ENCODE measurements at regions not wholly inside any gene's neighbourhood (a gene's known extent, or its start where the extent isn't known, plus 50 kb on each side); places are given as distances from the start of the nearest gene placed in this dataset.
"Not testable (repeated sequence)": the region's sequence is repeated elsewhere in the genome, so short reads cannot be mapped to it uniquely, and the experiment has no call there.

GRCh38 chr15:69859866-69860265 lies 237.9 kb downstream of the TLE3 start:
- no peak for DNase-seq (ENCODE audit: low read depth, low spot score)

GRCh38 chr15:69860321-69860720 lies 237.4 kb downstream of the TLE3 start:
- DNase-seq (ENCODE audit: low read depth, low spot score) = no peak

DNA sequence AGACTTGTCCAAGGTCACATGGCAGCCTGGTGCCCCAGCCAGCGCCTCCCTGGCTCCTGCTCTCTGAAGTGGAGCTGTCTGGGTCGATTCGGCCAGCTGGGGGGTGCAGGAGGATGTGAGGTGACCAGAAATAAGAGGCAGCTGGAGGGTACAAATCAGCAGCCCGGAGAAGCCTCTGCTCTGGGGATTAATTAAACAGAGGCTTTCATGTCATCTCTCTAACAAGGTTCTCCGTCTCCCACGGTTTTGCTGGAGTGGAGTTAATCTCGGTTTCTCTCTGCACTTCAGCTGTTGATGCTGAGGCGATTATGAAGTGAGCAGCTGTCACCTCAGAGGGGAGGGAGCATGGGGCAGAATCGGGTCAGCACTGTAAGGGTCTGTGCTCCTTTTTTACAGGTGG lies 236.8 kb downstream of the TLE3 start:
- DNase-seq (ENCODE audit: low read depth, low spot score) = no peak

DNA sequence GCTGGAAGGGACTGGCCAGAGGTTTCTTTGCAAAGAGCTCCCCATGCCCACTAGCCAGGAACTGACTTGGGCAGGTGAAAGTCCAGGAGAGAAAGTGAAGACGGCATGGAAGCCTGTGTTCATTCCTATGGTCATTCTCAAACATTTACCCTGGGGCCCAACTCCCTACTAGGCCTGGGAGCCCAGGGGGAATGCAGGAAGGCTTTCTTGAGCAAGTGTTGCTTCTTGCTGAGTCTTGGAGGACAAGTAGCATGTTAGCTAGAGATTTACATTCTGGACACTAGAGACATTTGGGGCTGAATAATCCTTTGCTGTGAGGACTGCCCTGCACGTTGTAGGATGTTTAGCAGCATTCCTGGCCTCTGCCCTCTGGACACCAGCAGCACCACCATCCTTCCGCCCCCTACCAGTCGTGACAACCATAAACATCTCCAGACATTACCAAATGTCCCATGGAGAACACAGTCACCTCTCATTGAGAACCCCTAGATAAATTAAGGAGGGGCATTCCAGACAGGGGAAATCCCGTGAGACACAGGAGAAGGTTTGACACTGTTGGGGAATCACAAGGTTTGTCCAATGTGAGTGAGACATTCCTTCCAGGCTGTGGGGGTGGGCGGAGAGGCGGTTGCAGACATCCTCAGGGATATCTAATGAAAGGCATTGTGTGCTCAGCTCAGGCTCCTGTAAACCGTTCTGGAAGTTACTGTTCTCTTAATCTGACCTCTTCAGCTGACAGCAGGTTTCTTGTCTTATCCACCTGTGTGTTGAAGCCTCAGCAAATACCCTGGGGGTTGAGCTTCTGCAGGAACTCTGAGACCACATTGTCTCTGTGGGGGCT lies 236.2 kb downstream of the TLE3 start:
- DNase-seq (ENCODE audit: low read depth, low spot score) = no peak

GRCh38 chr15:69862540-69862939 lies 235.2 kb downstream of the TLE3 start:
- no peak for DNase-seq (ENCODE audit: low read depth, low spot score)

DNA sequence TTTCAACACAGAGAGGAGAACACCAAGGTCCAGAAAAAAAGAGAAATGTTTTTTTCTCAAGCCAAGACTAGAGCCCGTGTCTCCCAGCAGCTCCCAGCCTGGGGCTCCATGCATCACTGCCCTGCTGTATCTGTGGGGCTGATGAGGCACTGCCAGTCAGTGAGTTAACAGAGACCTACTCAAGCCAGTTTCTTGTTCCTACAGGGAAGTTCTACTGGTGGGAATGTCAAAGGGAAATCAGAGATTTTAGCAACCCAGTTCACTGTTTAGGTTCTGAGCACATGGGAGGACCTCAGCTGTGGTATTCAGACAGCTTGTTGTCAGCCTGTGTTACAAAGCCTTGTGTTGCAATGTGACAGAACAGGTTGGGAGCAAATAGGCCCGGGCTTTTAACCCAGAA lies 234.3 kb downstream of the TLE3 start:
- DNase-seq (ENCODE audit: low read depth, low spot score) = no peak

GRCh38 chr15:69865369-69865768 lies 232.3 kb downstream of the TLE3 start:
- DNase-seq (ENCODE audit: low read depth, low spot score) = no peak

- DNase-seq (ENCODE audit: low read depth, low spot score) = no peak
Measured at GRCh38 chr15:69868756-69869155, 229.0 kb downstream of the TLE3 start.

GRCh38 chr15:69869291-69869690 lies 228.4 kb downstream of the TLE3 start:
- DNase-seq (ENCODE audit: low read depth, low spot score) = no peak

GRCh38 chr15:69869881-69870505 lies 227.7 kb downstream of the TLE3 start:
- no peak for DNase-seq (ENCODE audit: low read depth, low spot score)

DNA sequence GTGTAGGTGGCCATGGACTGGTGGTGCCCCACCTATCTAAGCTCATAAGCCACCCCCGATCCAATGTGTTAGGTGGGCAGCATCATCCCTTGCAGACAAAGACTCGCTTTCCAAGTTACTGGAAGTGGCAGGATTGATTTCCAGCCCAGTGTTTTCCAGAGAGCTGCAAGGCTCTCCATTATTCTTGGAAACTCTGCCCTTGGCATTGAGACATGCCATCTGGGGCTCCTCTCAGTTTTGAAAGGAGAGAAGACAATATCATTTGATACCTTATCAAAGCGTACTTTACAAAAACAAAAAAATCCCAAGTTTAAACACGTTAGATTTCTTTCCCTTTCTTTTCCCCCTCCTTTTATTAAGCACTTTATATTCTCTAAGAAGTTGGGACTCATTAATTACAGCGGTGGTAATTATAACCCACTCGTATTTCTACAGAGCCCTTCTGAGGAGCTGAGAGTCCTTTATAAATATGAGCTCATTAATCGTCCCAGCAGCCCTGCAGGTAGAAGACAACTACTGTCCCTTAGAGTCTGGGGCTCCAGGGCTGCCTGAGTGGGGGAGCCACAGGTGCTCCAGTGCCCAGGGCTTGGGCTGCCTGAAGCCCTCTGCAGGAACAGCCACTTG lies 226.1 kb downstream of the TLE3 start:
- no peak for DNase-seq (ENCODE audit: low read depth, low spot score)

DNA sequence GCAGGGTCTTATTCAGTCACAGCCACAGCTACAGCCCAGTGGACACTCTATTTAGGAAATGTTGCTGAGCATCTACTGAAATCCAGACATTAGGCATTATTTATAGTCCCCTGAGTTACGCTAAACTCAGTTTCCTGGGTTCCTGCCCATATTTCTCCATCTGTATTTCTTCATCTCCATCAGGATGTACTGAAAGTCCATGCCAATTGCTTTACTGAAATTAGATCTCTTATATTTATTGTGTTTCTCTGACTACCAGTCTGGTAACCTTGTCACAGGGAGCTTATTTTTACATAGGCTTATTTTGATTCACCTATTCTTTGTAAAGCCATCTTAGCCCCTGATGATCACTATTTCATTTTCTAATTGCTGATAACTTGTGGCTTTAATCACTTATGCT lies 223.9 kb downstream of the TLE3 start:
- DNase-seq (ENCODE audit: low read depth, low spot score) = no peak

GRCh38 chr15:69874321-69874720 lies 223.4 kb downstream of the TLE3 start:
- no peak for DNase-seq (ENCODE audit: low read depth, low spot score)

DNA sequence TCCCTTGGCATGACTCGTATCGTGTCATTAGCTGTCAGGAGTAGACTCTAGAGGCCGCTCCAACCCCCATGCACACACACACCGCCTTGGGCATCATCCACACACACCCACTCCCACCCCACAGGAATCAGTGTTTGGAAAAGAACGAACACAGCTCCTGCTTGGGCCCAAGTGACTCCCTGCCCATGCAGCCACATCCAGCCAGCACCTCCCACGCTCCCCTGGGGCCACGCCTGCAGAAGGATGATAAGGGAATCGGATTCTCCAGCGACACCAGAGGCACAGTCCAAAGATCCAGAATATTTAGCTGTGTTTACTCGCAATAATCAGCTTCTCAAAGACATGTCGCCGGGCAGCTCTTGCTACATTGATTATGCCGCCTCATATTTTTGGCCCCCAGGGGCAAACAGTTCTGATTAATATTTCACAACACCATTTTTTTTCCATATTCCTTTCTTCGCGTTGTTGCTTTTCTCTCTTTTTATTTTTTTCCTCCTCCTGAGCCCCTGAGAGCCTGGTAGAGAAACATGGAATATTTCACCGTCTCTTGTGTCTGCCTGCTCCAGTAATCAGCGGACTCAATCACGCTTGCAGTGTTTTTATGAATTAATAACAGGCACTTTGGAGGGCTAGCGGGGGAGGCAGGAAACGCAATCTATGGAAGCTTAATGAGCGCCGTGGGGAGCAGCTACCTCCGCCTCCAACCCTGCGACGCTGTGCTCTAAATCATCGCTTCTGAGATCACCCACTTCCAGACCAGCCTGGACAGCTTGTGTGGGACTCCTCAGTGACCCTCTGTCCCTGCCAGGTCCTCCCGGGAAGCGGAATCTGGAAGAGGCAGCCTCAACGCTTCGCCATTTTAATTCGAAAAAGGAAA lies 221.4 kb downstream of the TLE3 start:
- no peak for DNase-seq (ENCODE audit: low read depth, low spot score)

- not testable (repeated sequence) for DNase-seq (ENCODE audit: low read depth, low spot score)
Measured at GRCh38 chr15:69879963-69880362, 217.8 kb downstream of the TLE3 start.

- no peak for DNase-seq (ENCODE audit: low read depth, low spot score)
Measured at GRCh38 chr15:69880571-69881301, 217.0 kb downstream of the TLE3 start.

GRCh38 chr15:69881302-69881670 lies 216.4 kb downstream of the TLE3 start:
- no peak for DNase-seq (ENCODE audit: low read depth, low spot score)

DNA sequence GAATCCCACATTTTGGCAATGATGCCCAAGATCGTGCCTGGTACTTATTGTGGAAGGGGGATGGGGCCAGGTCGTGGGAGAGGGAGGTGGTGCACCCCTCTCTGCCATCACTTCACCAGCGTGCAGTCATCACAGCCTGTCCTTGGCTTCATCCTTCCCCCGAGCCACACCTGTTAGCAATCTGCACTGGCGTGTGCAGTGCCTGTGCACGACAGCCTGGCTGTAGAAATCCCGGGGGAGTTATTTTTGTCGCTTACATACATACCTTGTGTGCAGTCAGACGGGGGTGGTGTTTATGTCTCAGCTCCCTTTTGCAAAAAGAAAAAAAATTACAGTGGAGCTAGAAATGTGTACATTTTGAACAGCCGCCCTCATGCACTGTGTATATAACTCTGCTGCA lies 216.0 kb downstream of the TLE3 start:
- DNase-seq (ENCODE audit: low read depth, low spot score) = no peak

- DNase-seq (ENCODE audit: low read depth, low spot score) = no peak
Measured at GRCh38 chr15:69883306-69883705, 214.4 kb downstream of the TLE3 start.

- DNase-seq (ENCODE audit: low read depth, low spot score) = no peak
Measured at GRCh38 chr15:69885173-69885955, 212.4 kb downstream of the TLE3 start.

Data from activated naive CD8-positive, alpha-beta T cell treated with anti-CD3 and anti-CD28 coated beads, Interleukin-2, amount 50 U/mL, for 16 hours (primary cell).